PC-9 (cell line): ENCODE measurements at regions not wholly inside any gene's neighbourhood (a gene's known extent, or its start where the extent isn't known, plus 50 kb on each side); places are given as distances from the start of the nearest gene placed in this dataset.

ENCODE experiments used
- BruUV-seq: library from RNA; stranded (reverse); fragments of 400-500 nt; replicated peaks from 2 replicates; lab custom pipeline; 2021; lab: Mats Ljungman, UMichigan
- CTCF ChIA-PET: fragments of 300-600 bp; sonication (Branson Sonifier 250); formaldehyde crosslinking; loops from one replicate; lab custom pipeline; 2022; ENCODE audit warnings: antibody characterized with exemption; lab: Charles Lee
- POLR2A ChIA-PET: fragments of 300-600 bp; sonication (Branson Sonifier 250); formaldehyde crosslinking; loops from one replicate; lab custom pipeline; 2022; ENCODE audit warnings: antibody characterized with exemption; ENCODE audit not compliant: unreplicated experiment; lab: Charles Lee
- DNase-seq, 2 experiments: peaks; one replicate each; pipeline versions ENCODE4 v3.0.0 to v3.0.0-alpha.2; 2015 to 2022; ENCODE audit warnings: mixed read lengths in 1 of 2
- H2AFZ ChIP-seq: fragments of 200-600 bp; sonication (generic); 2 replicates; pipeline ENCODE4 v1.8.1; 2017; ENCODE audit warnings: antibody characterized with exemption
- H3F3A ChIP-seq: fragments of 200-600 bp; sonication (generic); 2 replicates; pipeline ENCODE4 v1.8.1; 2017; ENCODE audit warnings: antibody characterized with exemption, mild to moderate bottlenecking, low read depth; ENCODE audit not compliant: insufficient read depth
- H3K27ac ChIP-seq: fragments of 200-600 bp; sonication (generic); 2 replicates; pipeline ENCODE4 v1.6.1; 2016; ENCODE audit warnings: mixed run types
- H3K27me3 ChIP-seq: fragments of 200-600 bp; sonication (generic); 2 replicates; pipeline ENCODE4 v1.6.1; 2016; ENCODE audit warnings: low read depth, mixed run types; ENCODE audit not compliant: insufficient read depth
- H3K36me3 ChIP-seq: fragments of 200-600 bp; sonication (generic); 2 replicates; pipeline ENCODE4 v1.6.1; 2016; ENCODE audit warnings: low read depth, mixed run types
- H3K4me1 ChIP-seq: fragments of 200-600 bp; sonication (generic); replicated peaks from 2 replicates; pipeline ENCODE4 v1.6.1; 2016; ENCODE audit warnings: mixed run types; ENCODE audit not compliant: insufficient read depth
- H3K4me2 ChIP-seq: fragments of 200-600 bp; sonication (generic); 2 replicates; pipeline ENCODE4 v1.6.1; 2017; ENCODE audit warnings: mixed run types
- H3K4me3 ChIP-seq: fragments of 200-600 bp; sonication (generic); 2 replicates; pipeline ENCODE4 v1.6.1; 2016; ENCODE audit warnings: mixed run types
- H3K79me2 ChIP-seq: fragments of 200-600 bp; sonication (generic); 2 replicates; pipeline ENCODE4 v1.6.1; 2017; ENCODE audit warnings: low read depth, mixed run types
- H3K9me2 ChIP-seq: fragments of 200-600 bp; sonication (generic); 2 replicates; pipeline ENCODE4 v1.8.1; 2017; ENCODE audit warnings: mild to moderate bottlenecking; ENCODE audit not compliant: insufficient read depth
- H3K9me3 ChIP-seq: fragments of 200-600 bp; sonication (generic); 2 replicates; pipeline ENCODE4 v1.8.1; 2016; ENCODE audit warnings: low read depth; ENCODE audit not compliant: insufficient read depth
- H4K20me1 ChIP-seq: fragments of 200-600 bp; sonication (generic); 2 replicates; pipeline ENCODE4 v1.8.1; 2017; ENCODE audit not compliant: insufficient read depth
- EZH2 ChIP-seq: fragments of 200-600 bp; sonication (generic); IDR thresholded peaks from 2 replicates; pipeline ENCODE4 v1.8.0; 2017; ENCODE audit warnings: antibody characterized with exemption, low read depth
- intact Hi-C: fragments of 100-400 bp; cut with micrococcal nuclease; formaldehyde crosslinking; loops from one replicate; pipeline ENCODE4 v1.10.0; 2022; ENCODE audit not compliant: unreplicated experiment
- TF ChIP-seq, protein P1 (sequence below): fragments of 200-600 bp; sonication (generic); conservative IDR thresholded peaks from 2 replicates; pipeline ENCODE4 v1.6.1; 2017; ENCODE audit warnings: mixed run types, antibody characterized with exemption, mild to moderate bottlenecking, moderate library complexity

DNA sequence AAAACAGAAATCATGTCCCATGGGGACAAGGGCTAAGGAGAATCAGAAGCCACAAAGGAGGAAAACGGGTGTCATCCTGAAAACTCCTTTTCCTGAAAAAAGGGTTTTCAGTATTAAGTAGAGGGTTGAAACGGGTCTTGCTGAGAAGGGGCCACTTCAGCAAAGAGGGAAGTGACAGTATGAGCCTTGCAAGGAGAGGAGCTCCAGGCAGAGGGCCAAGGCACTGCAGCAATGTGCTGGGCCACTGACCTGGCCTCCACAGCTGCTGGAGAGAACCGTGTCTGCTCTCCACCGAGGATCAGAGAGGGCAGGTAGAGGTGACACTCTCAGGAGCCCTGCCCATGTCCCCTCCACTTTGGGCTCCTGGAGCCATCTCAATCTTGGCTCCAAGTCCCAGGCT, 103.3 kb downstream of the NCOR2 start:
- BruUV-seq: no TSS peak
- H3F3A ChIP-seq: peaks cover 38% of the 10 kb centered on the region
- no peaks in the 10 kb centered on the region for H3K9me2 ChIP-seq
- H3K79me2 ChIP-seq: 0 out of 2 replicates have a peak, but pooled peaks cover 2% of the 10 kb centered on the region
- H3K4me3 ChIP-seq: no peak overlapping the region
- ChIA-PET CTCF (no interaction called here), POLR2A (no interaction called here)
- no peaks in the 10 kb centered on the region for H3K27me3 ChIP-seq
- intact Hi-C loops: no loop called here
- H4K20me1 ChIP-seq: no peaks in the 10 kb centered on the region; the same call in 1 of the 2 replicates
- peak overlapping the region; percentile 10; the same call in 1 of the 2 replicates for H3K27ac ChIP-seq
- DNase-seq: no peak
- H3K36me3 ChIP-seq: peaks cover 11% of the 10 kb centered on the region; the same call in 1 of the 2 replicates
- H2AFZ ChIP-seq: no peak overlapping the region
- no peaks in the 10 kb centered on the region; the same call in 1 of the 2 replicates for H3K9me3 ChIP-seq
- TF ChIP-seq EZH2: no peak
- TF ChIP-seq, protein P1, sequence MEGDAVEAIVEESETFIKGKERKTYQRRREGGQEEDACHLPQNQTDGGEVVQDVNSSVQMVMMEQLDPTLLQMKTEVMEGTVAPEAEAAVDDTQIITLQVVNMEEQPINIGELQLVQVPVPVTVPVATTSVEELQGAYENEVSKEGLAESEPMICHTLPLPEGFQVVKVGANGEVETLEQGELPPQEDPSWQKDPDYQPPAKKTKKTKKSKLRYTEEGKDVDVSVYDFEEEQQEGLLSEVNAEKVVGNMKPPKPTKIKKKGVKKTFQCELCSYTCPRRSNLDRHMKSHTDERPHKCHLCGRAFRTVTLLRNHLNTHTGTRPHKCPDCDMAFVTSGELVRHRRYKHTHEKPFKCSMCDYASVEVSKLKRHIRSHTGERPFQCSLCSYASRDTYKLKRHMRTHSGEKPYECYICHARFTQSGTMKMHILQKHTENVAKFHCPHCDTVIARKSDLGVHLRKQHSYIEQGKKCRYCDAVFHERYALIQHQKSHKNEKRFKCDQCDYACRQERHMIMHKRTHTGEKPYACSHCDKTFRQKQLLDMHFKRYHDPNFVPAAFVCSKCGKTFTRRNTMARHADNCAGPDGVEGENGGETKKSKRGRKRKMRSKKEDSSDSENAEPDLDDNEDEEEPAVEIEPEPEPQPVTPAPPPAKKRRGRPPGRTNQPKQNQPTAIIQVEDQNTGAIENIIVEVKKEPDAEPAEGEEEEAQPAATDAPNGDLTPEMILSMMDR: no peak
- H3K4me1 ChIP-seq: 0 out of 2 replicates have a peak, but pooled peaks cover 4% of the 10 kb centered on the region
- H3K4me2 ChIP-seq: no peak overlapping the region

- H4K20me1 ChIP-seq: no peaks in the 10 kb centered on the region; the same call in 1 of the 2 replicates
- no peak for TF ChIP-seq EZH2
- TF ChIP-seq, protein P1: no peak
- no peak overlapping the region for H3K4me3 ChIP-seq
- no peak for DNase-seq
- no peaks in the 10 kb centered on the region for H3K27me3 ChIP-seq
- peaks cover 45% of the 10 kb centered on the region for H3F3A ChIP-seq
- no TSS peak for BruUV-seq
- CTCF ChIA-PET: no interaction called here
- peaks cover 11% of the 10 kb centered on the region; the same call in 1 of the 2 replicates for H3K36me3 ChIP-seq
- 0 out of 2 replicates have a peak, but pooled peaks cover 4% of the 10 kb centered on the region for H3K4me1 ChIP-seq
- POLR2A ChIA-PET: no interaction called here
- no peaks in the 10 kb centered on the region for H3K9me3 ChIP-seq
- H3K9me2 ChIP-seq: no peaks in the 10 kb centered on the region
- H3K27ac ChIP-seq: no peak overlapping the region
- intact Hi-C loops: no loop called here
- no peak overlapping the region for H3K4me2 ChIP-seq
- H2AFZ ChIP-seq: no peak overlapping the region
- H3K79me2 ChIP-seq: no peaks in the 10 kb centered on the region
Measured at GRCh38 chr12:124463341-124463921, 104.0 kb downstream of the NCOR2 start.

- Histone ChIP-seq H3K36me3 (peaks cover 11% of the 10 kb centered on the region; the same call in 1 of the 2 replicates), H3K9me3 (no peaks in the 10 kb centered on the region), H2AFZ (no peak overlapping the region), H3F3A (peaks cover 46% of the 10 kb centered on the region), H3K79me2 (no peaks in the 10 kb centered on the region), H3K27ac (no peak overlapping the region), H3K4me3 (no peak overlapping the region), H3K27me3 (no peaks in the 10 kb centered on the region), H3K4me2 (no peak overlapping the region), H3K9me2 (no peaks in the 10 kb centered on the region), H4K20me1 (no peaks in the 10 kb centered on the region; the same call in 1 of the 2 replicates), H3K4me1 (0 out of 2 replicates have a peak, but pooled peaks cover 4% of the 10 kb centered on the region)
- DNase-seq: no peak
- no TSS peak for BruUV-seq
- ChIA-PET CTCF (no interaction called here), POLR2A (no interaction called here)
- TF ChIP-seq, protein P1: no peak
- no peak for TF ChIP-seq EZH2
- intact Hi-C loops: no loop called here
Measured at GRCh38 chr12:124462750-124463149, 104.7 kb downstream of the NCOR2 start.
